A549 (cell line): ENCODE measurements at regions not wholly inside any gene's neighbourhood (a gene's known extent, or its start where the extent isn't known, plus 50 kb on each side); places are given as distances from the start of the nearest gene placed in this dataset.
"Not testable (repeated sequence)": the region's sequence is repeated elsewhere in the genome, so short reads cannot be mapped to it uniquely, and the experiment has no call there.

Experiments
- BHLHE40 ChIP-seq: IDR thresholded peaks from 2 replicates; pipeline ENCODE4 v1.6.1; 2012; ENCODE audit warnings: low read depth, low read length, inconsistent platforms
- CBX8 ChIP-seq: fragments of 200-600 bp; sonication (generic); IDR thresholded peaks from 2 replicates; pipeline ENCODE4 v1.6.1; 2016
- CHD2 ChIP-seq: fragments of 150-350 bp; IDR thresholded peaks from 2 replicates; pipeline ENCODE4 v1.6.1; 2014; ENCODE audit warnings: low read length; ENCODE audit not compliant: partially characterized antibody
- HDAC2 ChIP-seq: fragments of 200-600 bp; sonication (generic); IDR thresholded peaks from 2 replicates; pipeline ENCODE4 v1.6.1; 2016
- MYC ChIP-seq: IDR thresholded peaks from 2 replicates; pipeline ENCODE4 v1.6.1; 2012; ENCODE audit warnings: mild to moderate bottlenecking, inconsistent platforms, low read length, improper control_type of control experiment, borderline replicate concordance
- SMC3 ChIP-seq: fragments of >200 bp; sonication (Bioruptor Twin); formaldehyde crosslinking; IDR thresholded peaks from 3 replicates; pipeline ENCODE4 v1.6.1; 2018; ENCODE audit warnings: inconsistent platforms
- SREBF2 ChIP-seq: fragments of 450-650 bp; IDR thresholded peaks from 2 replicates; pipeline ENCODE4 v1.6.1; 2014; ENCODE audit warnings: mild to moderate bottlenecking, moderate library complexity
- ZFP36 ChIP-seq: fragments of 450-650 bp; IDR thresholded peaks from 2 replicates; pipeline ENCODE4 v1.6.1; 2014; ENCODE audit warnings: borderline replicate concordance; ENCODE audit not compliant: partially characterized antibody
- TF ChIP-seq, protein P1 (sequence below): fragments of >200 bp; sonication (Bioruptor Twin); formaldehyde crosslinking; IDR thresholded peaks from 3 replicates; pipeline ENCODE4 v1.5.1; 2016

DNA sequence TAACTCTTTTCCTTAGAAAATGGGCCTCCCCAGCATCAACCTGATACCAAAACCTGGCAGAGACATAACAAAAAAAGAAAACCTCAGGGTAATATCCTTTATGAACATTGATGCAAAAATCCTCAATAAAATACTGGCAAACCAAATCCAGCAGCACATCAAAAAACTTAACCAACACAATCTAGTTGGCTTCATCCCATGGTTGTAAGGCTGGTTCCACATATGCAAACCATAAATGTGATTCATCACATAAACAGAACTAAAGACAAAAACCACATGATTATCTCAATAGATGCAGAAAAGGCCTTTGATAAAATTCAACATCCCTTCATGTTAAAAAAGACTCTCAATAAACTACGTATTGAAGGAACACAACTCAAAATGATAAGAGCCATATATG lies 68.5 kb downstream of the SNTN start:
- TF ChIP-seq, protein P1, sequence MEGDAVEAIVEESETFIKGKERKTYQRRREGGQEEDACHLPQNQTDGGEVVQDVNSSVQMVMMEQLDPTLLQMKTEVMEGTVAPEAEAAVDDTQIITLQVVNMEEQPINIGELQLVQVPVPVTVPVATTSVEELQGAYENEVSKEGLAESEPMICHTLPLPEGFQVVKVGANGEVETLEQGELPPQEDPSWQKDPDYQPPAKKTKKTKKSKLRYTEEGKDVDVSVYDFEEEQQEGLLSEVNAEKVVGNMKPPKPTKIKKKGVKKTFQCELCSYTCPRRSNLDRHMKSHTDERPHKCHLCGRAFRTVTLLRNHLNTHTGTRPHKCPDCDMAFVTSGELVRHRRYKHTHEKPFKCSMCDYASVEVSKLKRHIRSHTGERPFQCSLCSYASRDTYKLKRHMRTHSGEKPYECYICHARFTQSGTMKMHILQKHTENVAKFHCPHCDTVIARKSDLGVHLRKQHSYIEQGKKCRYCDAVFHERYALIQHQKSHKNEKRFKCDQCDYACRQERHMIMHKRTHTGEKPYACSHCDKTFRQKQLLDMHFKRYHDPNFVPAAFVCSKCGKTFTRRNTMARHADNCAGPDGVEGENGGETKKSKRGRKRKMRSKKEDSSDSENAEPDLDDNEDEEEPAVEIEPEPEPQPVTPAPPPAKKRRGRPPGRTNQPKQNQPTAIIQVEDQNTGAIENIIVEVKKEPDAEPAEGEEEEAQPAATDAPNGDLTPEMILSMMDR: not testable (repeated sequence)
- not testable (repeated sequence) for TF ChIP-seq MYC, BHLHE40, CBX8, SREBF2, SMC3, ZFP36, HDAC2, CHD2
